ENCODE measurements at regions not wholly inside any gene's neighbourhood (a gene's known extent, or its start where the extent isn't known, plus 50 kb on each side); places are given as distances from the start of the nearest gene placed in this dataset.
"Not testable (repeated sequence)": the region's sequence is repeated elsewhere in the genome, so short reads cannot be mapped to it uniquely, and the experiment has no call there.

- Histone ChIP-seq H3K4me2 (ENCODE audit: low read length) (no peak overlapping the region), H2AFZ (ENCODE audit: low read length) (no peak overlapping the region), H3K4me3 (ENCODE audit: low read depth, low read length, poor library complexity, severe bottlenecking) (no peak overlapping the region), H3K9me3 (ENCODE audit: low read length) (no peaks in the 10 kb centered on the region), H3K27me3 (ENCODE audit: insufficient read depth, low read length) (no peaks in the 10 kb centered on the region), H3K79me2 (ENCODE audit: insufficient read depth, low read length) (no peaks in the 10 kb centered on the region), H3F3A (ENCODE audit: insufficient read depth, low read length) (no peaks in the 10 kb centered on the region), H3K27ac (ENCODE audit: low read depth, low read length, poor library complexity, severe bottlenecking) (no peak overlapping the region), H4K20me1 (ENCODE audit: insufficient read depth, low read length) (no peaks in the 10 kb centered on the region), H3K4me1 (ENCODE audit: insufficient read depth, low read length, severe bottlenecking) (no peaks in the 10 kb centered on the region), H3K9ac (ENCODE audit: low read length) (no peak overlapping the region), H3K9me2 (ENCODE audit: low read depth, low read length) (no peaks in the 10 kb centered on the region), H3K36me3 (ENCODE audit: insufficient read depth, low read length) (no peaks in the 10 kb centered on the region)
- TF ChIP-seq CTCF (IDR thresholded peaks at IDR 0.05; ENCODE audit: low read length) (no peak), EZH2 (IDR thresholded peaks at IDR 0.05; ENCODE audit: borderline replicate concordance, low read length) (no peak)
Observed at GRCh38 chr9:100739666-100740065, 161.8 kb downstream of the CAVIN4 start.

- H3K9me2 ChIP-seq (ENCODE audit: low read depth, low read length); H4K20me1 ChIP-seq (ENCODE audit: insufficient read depth, low read length); H3K79me2 ChIP-seq (ENCODE audit: insufficient read depth, low read length); H3K27ac ChIP-seq (ENCODE audit: low read depth, low read length, poor library complexity, severe bottlenecking); H3K36me3 ChIP-seq (ENCODE audit: insufficient read depth, low read length); H2AFZ ChIP-seq (ENCODE audit: low read length); H3K4me3 ChIP-seq (ENCODE audit: low read depth, low read length, poor library complexity, severe bottlenecking); H3K4me1 ChIP-seq (ENCODE audit: insufficient read depth, low read length, severe bottlenecking); H3K27me3 ChIP-seq (ENCODE audit: insufficient read depth, low read length); H3K9me3 ChIP-seq (ENCODE audit: low read length); H3K4me2 ChIP-seq (ENCODE audit: low read length); H3F3A ChIP-seq (ENCODE audit: insufficient read depth, low read length); H3K9ac ChIP-seq (ENCODE audit: low read length): not testable (repeated sequence)
Observed at GRCh38 chr9:100748930-100749329, 171.1 kb downstream of the CAVIN4 start.

GRCh38 chr9:100756217-100756616 is 178.3 kb downstream of the CAVIN4 start:
- H3K9ac ChIP-seq (ENCODE audit: low read length) = no peak overlapping the region
- H3F3A ChIP-seq (ENCODE audit: insufficient read depth, low read length) = no peaks in the 10 kb centered on the region
- no peak overlapping the region for H3K27ac ChIP-seq (ENCODE audit: low read depth, low read length, poor library complexity, severe bottlenecking)
- no peaks in the 10 kb centered on the region for H3K9me3 ChIP-seq (ENCODE audit: low read length)
- no peak overlapping the region for H3K4me2 ChIP-seq (ENCODE audit: low read length)
- H3K79me2 ChIP-seq (ENCODE audit: insufficient read depth, low read length) = no peaks in the 10 kb centered on the region
- no peaks in the 10 kb centered on the region for H3K4me1 ChIP-seq (ENCODE audit: insufficient read depth, low read length, severe bottlenecking)
- TF ChIP-seq CTCF (IDR thresholded peaks at IDR 0.05; ENCODE audit: low read length) (no peak), EZH2 (IDR thresholded peaks at IDR 0.05; ENCODE audit: borderline replicate concordance, low read length) (no peak)
- no peaks in the 10 kb centered on the region for H3K9me2 ChIP-seq (ENCODE audit: low read depth, low read length)
- no peaks in the 10 kb centered on the region for H3K36me3 ChIP-seq (ENCODE audit: insufficient read depth, low read length)
- no peaks in the 10 kb centered on the region for H3K27me3 ChIP-seq (ENCODE audit: insufficient read depth, low read length)
- no peaks in the 10 kb centered on the region for H4K20me1 ChIP-seq (ENCODE audit: insufficient read depth, low read length)
- H3K4me3 ChIP-seq (ENCODE audit: low read depth, low read length, poor library complexity, severe bottlenecking) = no peak overlapping the region
- H2AFZ ChIP-seq (ENCODE audit: low read length) = no peak overlapping the region

- no peaks in the 10 kb centered on the region for H3K9me2 ChIP-seq (ENCODE audit: low read depth, low read length)
- no peaks in the 10 kb centered on the region for H3F3A ChIP-seq (ENCODE audit: insufficient read depth, low read length)
- no peak overlapping the region for H3K4me3 ChIP-seq (ENCODE audit: low read depth, low read length, poor library complexity, severe bottlenecking)
- no peaks in the 10 kb centered on the region for H4K20me1 ChIP-seq (ENCODE audit: insufficient read depth, low read length)
- H3K79me2 ChIP-seq (ENCODE audit: insufficient read depth, low read length) = no peaks in the 10 kb centered on the region
- no peak for TF ChIP-seq CTCF (IDR thresholded peaks at IDR 0.05; ENCODE audit: low read length)
- TF ChIP-seq EZH2 (IDR thresholded peaks at IDR 0.05; ENCODE audit: borderline replicate concordance, low read length) = no peak
- no peaks in the 10 kb centered on the region for H3K27me3 ChIP-seq (ENCODE audit: insufficient read depth, low read length)
- no peaks in the 10 kb centered on the region for H3K36me3 ChIP-seq (ENCODE audit: insufficient read depth, low read length)
- H3K9ac ChIP-seq (ENCODE audit: low read length) = no peak overlapping the region
- H3K9me3 ChIP-seq (ENCODE audit: low read length) = no peaks in the 10 kb centered on the region
- H2AFZ ChIP-seq (ENCODE audit: low read length) = no peak overlapping the region
- no peaks in the 10 kb centered on the region for H3K4me1 ChIP-seq (ENCODE audit: insufficient read depth, low read length, severe bottlenecking)
- no peak overlapping the region for H3K27ac ChIP-seq (ENCODE audit: low read depth, low read length, poor library complexity, severe bottlenecking)
- no peak overlapping the region for H3K4me2 ChIP-seq (ENCODE audit: low read length)
Observed at GRCh38 chr9:100759215-100759614, 181.3 kb downstream of the CAVIN4 start.
